ENCODE measurements at regions not wholly inside any gene's neighbourhood (a gene's known extent, or its start where the extent isn't known, plus 50 kb on each side); places are given as distances from the start of the nearest gene placed in this dataset.
"Not testable (repeated sequence)": the region's sequence is repeated elsewhere in the genome, so short reads cannot be mapped to it uniquely, and the experiment has no call there.

DNA sequence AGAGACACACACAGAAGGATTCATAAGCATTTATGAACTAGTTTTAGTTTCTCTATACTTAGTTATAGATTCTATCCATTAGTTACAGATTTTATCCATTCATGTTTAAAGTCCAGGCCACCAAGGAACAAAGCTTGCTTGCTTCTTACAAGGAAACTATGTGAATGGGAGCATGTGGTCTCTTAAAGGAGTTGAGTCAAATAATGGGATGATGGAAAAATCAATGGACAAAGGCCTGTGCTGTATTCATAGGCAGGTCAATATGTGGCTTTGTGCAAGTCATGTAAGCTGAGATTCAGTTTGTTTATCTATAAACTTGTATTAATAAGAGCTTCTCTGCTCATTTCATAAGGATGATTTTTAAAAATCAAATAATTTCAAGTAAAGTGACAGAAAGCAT is 172.8 kb upstream of the CDK1 start:
- H3K27ac Mint-ChIP-seq = no peak overlapping the region
- peaks cover 5% of the 10 kb centered on the region for H3K4me1 Mint-ChIP-seq
- ChIA-PET POLR2A (no interaction called here), CTCF (no interaction called here)
- no peak overlapping the region for H3K4me3 Mint-ChIP-seq
- peaks cover 2% of the 10 kb centered on the region for H3K9me3 Mint-ChIP-seq
- no peak for DNase-seq
- no peaks in the 10 kb centered on the region for H3K27me3 Mint-ChIP-seq
- H3K36me3 Mint-ChIP-seq (ENCODE audit: low read depth) = peaks cover 19% of the 10 kb centered on the region

DNA sequence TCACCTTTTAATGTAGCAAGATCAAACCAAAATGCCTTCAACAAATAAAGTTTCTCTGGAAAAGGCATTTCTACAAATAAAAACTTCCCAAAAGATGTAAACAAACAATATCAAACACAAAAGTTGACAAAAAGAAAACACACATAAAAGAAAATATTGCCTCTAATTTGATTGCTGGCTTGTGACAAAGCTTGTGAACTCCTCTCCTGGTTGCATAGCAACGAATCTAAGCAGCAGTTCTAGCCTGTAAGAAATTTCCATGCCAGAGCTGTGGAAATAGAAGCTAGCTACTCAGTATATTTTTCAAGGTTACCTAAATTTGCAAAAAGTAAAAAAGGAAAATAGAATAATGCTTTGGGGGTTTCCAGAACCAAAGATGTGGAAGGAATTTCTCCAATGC is 173.9 kb upstream of the CDK1 start:
- Mint-ChIP-seq H3K4me1 (peaks cover 5% of the 10 kb centered on the region), H3K27ac (no peak overlapping the region), H3K36me3 (ENCODE audit: low read depth) (peaks cover 17% of the 10 kb centered on the region), H3K27me3 (no peaks in the 10 kb centered on the region), H3K9me3 (peaks cover 2% of the 10 kb centered on the region), H3K4me3 (no peak overlapping the region)
- ChIA-PET CTCF (interaction anchor here (0.9 to 1.5 kb wide), 3 partner anchors 10 to 26 kb away, joined by 3 to 4 read pairs (median 3); no protein-coding TSS in a partner anchor), POLR2A (no interaction called here)
- DNase-seq = no peak

DNA sequence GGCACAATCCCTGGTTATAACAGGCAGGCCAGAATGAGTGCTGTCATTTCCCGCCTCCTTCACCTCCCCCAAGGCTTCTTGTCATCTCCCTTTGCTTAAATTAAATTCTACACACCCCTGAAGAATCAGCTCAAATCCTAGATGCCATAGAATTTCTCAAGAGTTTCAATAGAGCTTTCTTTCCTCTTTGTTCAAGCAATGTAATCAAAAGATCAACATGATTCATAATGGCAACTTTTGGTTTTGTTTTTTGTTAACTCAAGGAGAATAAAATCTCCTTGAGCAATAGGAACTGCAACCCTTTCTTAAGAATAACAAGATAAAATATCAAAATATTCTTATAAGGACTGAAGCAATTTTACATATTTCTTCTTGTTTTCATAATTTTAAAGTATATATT is 180.8 kb upstream of the CDK1 start:
- Mint-ChIP-seq H3K36me3 (ENCODE audit: low read depth) (peaks cover 10% of the 10 kb centered on the region), H3K4me3 (no peak overlapping the region), H3K9me3 (no peaks in the 10 kb centered on the region), H3K4me1 (peaks cover 20% of the 10 kb centered on the region), H3K27ac (no peak overlapping the region), H3K27me3 (no peaks in the 10 kb centered on the region)
- no peak for DNase-seq
- CTCF ChIA-PET = interaction anchor here (1.4 kb wide), 1 partner anchor 10 kb away, joined by 3 read pairs; no protein-coding TSS in a partner anchor
- POLR2A ChIA-PET = interaction anchor here (0.6 kb wide), 1 partner anchor 517 kb away, joined by 5 read pairs; no protein-coding TSS in a partner anchor

DNA sequence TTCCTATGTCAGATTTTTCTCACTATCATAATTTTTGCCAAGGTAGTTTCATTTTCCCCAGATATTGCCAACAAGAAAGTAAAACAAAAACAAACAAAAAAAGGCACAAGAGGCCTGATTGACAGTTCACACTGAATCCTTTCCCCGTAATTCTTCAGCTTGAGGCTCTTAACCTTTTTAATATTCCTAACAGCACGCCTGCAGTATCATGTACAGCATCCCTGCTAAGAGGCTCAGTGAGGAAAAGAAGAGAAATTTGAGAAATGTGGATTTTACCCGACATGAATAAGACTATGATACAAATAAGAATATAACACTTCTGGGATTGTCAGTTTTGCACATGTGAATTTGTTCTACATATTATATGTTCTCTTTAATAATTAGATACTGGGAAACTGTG is 182.4 kb upstream of the CDK1 start:
- CTCF ChIA-PET = interaction anchor here (0.7 kb wide), 1 partner anchor 12 kb away, joined by 4 read pairs; no protein-coding TSS in a partner anchor
- Mint-ChIP-seq H3K4me3 (no peak overlapping the region), H3K4me1 (peaks cover 20% of the 10 kb centered on the region), H3K27ac (no peak overlapping the region), H3K36me3 (ENCODE audit: low read depth) (peaks cover 13% of the 10 kb centered on the region), H3K9me3 (peaks cover 2% of the 10 kb centered on the region), H3K27me3 (no peaks in the 10 kb centered on the region)
- POLR2A ChIA-PET = no interaction called here
- no peak for DNase-seq

DNA sequence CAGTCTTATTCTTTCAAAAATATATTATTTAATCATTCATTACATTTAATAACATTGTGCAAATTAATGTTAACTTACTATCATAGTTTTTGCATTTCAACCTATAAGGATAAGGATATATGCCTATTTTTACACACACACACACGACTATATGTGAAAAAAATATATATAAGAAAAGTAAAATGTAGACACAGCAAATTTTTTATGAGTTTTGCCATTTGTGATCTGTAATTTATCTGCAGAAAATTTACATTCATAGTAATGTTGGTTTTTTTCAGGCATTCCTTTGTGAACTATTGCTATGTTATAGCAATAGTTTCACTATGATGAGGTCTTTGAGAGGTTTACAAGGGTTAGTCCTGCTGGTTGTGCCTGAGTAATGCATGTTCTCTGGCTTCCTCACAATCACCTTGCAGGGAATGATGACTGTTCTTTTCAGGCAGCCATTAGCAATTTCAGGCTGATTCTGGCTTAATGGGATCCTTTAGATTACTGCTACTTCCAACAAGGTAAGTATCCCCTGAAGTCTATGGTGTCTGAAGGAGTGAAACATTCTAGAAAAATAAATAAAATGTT is 183.7 kb upstream of the CDK1 start:
- Mint-ChIP-seq H3K4me1 (peaks cover 20% of the 10 kb centered on the region), H3K9me3 (peaks cover 2% of the 10 kb centered on the region), H3K27ac (no peak overlapping the region), H3K27me3 (no peaks in the 10 kb centered on the region), H3K36me3 (ENCODE audit: low read depth) (peaks cover 13% of the 10 kb centered on the region), H3K4me3 (no peak overlapping the region)
- ChIA-PET POLR2A (no interaction called here), CTCF (interaction anchor here (0.5 to 1.4 kb wide), 4 partner anchors 10 to 1591 kb away, joined by 3 to 4 read pairs (median 3); no protein-coding TSS in a partner anchor)
- DNase-seq = no peak

DNA sequence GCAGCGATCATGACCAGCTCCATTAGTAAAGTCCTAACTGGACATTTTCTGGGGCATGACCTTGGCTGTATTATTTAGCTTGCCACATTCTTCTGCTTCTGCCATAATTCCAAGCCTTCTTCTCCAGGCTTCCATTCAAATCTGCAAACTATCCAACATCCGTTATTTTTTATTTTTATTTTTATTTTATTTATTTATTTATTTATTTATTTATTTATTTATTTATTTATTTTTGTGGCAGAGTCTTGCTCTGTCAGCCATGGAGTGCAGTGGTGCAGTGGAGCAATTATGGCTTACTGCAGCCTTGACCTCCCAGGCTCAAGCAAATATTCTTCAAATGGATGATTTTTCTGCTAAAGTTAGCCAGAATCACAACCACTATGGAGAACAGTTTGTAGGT is 187.2 kb upstream of the CDK1 start:
- DNase-seq = no peak
- Mint-ChIP-seq H3K27ac (no peak overlapping the region), H3K4me1 (peaks cover 13% of the 10 kb centered on the region), H3K9me3 (peaks cover 2% of the 10 kb centered on the region), H3K4me3 (no peak overlapping the region), H3K27me3 (no peaks in the 10 kb centered on the region), H3K36me3 (ENCODE audit: low read depth) (peaks cover 16% of the 10 kb centered on the region)
- CTCF ChIA-PET = no interaction called here
- POLR2A ChIA-PET = no interaction called here

DNA sequence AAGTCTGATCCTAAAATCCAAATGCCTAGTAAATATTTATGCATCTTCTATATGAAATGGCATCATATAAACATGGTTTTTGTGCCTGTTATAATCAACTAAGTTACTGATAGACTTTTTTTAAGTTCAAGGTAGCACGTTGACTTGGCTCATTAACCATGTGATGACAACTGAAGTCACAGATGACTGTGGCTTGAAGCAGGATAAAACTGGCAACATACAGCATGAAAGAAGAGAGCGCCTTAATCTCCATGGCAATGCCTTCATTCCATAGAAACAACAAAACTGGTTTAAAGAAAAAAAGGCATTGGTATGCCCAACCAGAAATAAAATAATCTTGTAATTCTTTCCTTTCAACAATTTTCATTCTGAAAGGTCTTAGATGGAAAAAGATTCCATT is 188.9 kb upstream of the CDK1 start:
- Mint-ChIP-seq H3K27ac (no peak overlapping the region), H3K27me3 (no peaks in the 10 kb centered on the region)

DNA sequence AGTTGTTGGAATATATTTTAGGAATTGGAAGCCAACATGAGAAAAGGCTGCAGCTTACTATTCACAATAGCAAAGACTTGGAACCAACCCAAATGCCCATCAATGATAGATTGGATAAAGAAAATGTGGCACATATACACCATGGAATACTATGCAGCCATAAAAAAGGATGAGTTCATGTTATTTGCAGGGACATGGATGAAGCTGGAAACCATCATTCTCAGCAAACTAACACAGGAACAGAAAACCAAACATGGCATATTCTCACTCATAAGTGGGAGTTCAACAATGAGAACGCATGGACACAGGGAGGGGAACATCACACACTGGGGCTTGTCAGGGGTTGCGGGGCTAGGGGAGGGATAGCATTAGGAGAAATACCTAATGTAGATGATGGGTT is 192.1 kb upstream of the ANK3 start:
- DNase-seq, H3K27ac Mint-ChIP-seq, H3K27me3 Mint-ChIP-seq, H3K4me3 Mint-ChIP-seq, CTCF ChIA-PET, POLR2A ChIA-PET, H3K4me1 Mint-ChIP-seq: not testable (repeated sequence)
- peaks cover 16% of the 10 kb centered on the region for H3K9me3 Mint-ChIP-seq
- H3K36me3 Mint-ChIP-seq (ENCODE audit: low read depth) = peaks cover 37% of the 10 kb centered on the region

More for the DNA sequence above, 188.9 kb upstream of the CDK1 start:
- ChIA-PET POLR2A (no interaction called here), CTCF (interaction anchor here (1.6 kb wide), 1 partner anchor 15 kb away, joined by 3 read pairs; no protein-coding TSS in a partner anchor)
- H3K4me1 Mint-ChIP-seq = no peaks in the 10 kb centered on the region
- DNase-seq = no peak
- no peak overlapping the region for H3K4me3 Mint-ChIP-seq
- H3K36me3 Mint-ChIP-seq (ENCODE audit: low read depth) = peaks cover 19% of the 10 kb centered on the region
- peaks cover 5% of the 10 kb centered on the region for H3K9me3 Mint-ChIP-seq

DNA sequence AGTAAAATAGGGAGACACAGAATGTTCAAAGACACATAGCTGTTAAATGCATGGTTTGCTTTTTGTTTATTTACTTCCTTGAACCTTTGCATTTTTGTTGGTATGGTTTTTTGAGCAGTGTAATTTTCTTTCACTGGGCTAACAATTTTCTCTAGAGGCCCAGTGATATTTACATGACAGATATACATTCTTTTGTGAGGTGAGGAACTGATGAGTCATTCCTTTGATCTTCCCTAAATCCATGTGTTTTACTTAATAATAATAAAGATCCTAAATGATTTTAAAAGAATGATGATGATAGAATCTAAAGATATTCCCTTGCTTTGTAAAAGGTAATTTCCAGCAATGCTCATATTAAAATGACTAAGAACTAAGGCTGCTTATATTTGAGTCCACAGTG is 188.5 kb upstream of the ANK3 start:
- no peak for DNase-seq
- ChIA-PET POLR2A (no interaction called here), CTCF (interaction anchor here (1.4 kb wide), 1 partner anchor 26 kb away, joined by 4 read pairs; no protein-coding TSS in a partner anchor)
- Mint-ChIP-seq H3K4me1 (peaks cover 35% of the 10 kb centered on the region), H3K9me3 (peaks cover 14% of the 10 kb centered on the region), H3K36me3 (ENCODE audit: low read depth) (peaks cover 33% of the 10 kb centered on the region), H3K4me3 (no peak overlapping the region), H3K27ac (no peak overlapping the region), H3K27me3 (no peaks in the 10 kb centered on the region)

DNA sequence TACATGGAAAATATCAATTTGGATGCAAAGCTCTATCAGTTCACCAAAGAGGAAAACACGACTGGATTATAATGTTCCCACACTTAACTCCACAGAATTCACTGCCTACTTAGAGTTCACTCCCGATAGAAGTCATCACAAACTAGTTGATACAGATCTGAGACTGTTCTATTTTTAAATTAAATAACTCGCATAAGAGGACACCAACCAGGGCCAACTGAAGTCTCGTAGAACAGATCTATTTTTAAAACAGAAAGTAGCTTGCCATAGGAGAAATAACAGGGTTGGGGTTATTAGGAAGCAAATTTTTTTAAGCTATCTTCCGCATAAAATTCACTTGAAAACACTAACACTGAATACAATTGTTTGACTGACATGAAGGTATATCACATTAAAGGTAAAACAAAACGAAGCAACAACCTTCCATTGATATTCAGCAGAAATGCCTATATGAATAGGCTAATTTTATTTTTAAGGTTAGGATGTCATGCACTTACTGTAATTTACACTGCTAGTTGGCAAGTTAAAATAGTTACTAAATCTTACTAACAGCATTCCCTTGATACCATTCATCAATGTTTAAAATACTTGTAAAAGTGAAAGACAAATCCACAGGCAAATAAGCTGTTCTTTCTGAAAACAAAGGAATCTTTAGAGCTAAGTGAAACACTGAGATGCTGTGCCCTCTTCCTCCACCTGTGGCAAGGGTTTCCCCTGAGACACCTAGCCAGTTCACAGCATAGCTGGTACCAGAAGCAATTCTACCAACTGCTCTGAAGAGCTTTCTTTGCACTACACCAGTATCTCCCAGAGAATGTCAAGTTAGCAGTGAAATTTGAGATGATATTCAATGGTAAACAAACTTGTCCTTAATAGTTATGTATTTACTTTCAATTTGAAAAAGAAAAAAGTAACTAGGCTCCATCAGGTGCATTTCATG is 186.7 kb upstream of the ANK3 start:
- no peaks in the 10 kb centered on the region for H3K27me3 Mint-ChIP-seq
- H3K4me1 Mint-ChIP-seq = peaks cover 48% of the 10 kb centered on the region
- ChIA-PET POLR2A (no interaction called here), CTCF (no interaction called here)
- H3K9me3 Mint-ChIP-seq = peaks cover 14% of the 10 kb centered on the region
- peak overlapping the region; percentile 79 for H3K27ac Mint-ChIP-seq
- peaks cover 22% of the 10 kb centered on the region for H3K36me3 Mint-ChIP-seq (ENCODE audit: low read depth)
- H3K4me3 Mint-ChIP-seq = peak overlapping the region; percentile 26
- no peak for DNase-seq

DNA sequence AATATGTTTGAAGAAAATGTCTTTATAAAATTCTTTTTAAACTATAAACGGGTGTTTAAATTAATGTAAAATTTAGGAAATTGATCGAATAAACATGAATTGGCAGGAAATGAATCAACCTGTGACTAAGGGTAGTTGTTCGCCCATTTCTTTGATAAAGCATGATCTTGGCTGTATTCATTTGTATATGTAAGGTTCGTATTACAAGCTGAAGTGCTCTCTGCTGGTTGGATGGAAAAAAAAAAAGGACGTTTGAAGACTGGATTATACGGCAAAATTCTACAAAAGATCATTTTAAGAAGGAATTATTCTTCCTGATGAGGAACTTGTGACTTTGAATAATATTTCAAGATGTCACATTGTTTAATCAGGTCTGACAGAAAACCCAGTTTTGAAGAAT is 185.4 kb upstream of the ANK3 start:
- H3K4me3 Mint-ChIP-seq = no peak overlapping the region
- no peaks in the 10 kb centered on the region for H3K27me3 Mint-ChIP-seq
- peaks cover 25% of the 10 kb centered on the region for H3K36me3 Mint-ChIP-seq (ENCODE audit: low read depth)
- ChIA-PET CTCF (interaction anchor here (1.5 kb wide), 1 partner anchor 9 kb away, joined by 3 read pairs; no protein-coding TSS in a partner anchor), POLR2A (no interaction called here)
- peaks cover 14% of the 10 kb centered on the region for H3K9me3 Mint-ChIP-seq
- DNase-seq = no peak
- no peak overlapping the region for H3K27ac Mint-ChIP-seq
- H3K4me1 Mint-ChIP-seq = peaks cover 58% of the 10 kb centered on the region

DNA sequence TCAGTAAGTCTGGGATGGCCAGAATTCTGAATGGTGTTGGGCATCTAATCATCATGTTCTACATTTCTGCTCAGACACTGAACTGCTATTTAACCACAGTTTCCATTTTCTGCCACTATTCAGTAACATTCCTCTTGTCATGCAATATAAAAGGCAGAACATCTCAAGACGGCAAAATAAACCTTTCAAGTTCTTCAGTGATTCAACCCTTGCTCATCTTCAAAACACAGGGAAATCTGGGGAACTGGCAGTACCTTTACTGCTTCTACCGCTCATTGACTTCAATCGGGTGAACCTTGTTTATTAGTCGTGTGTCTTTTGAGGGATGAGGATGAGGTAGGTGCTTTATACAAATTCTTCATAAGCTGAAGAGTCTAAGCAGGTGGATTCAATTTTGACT is 184.7 kb upstream of the ANK3 start:
- DNase-seq = no peak
- peak overlapping the region; percentile 21 for H3K27ac Mint-ChIP-seq
- H3K9me3 Mint-ChIP-seq = peaks cover 14% of the 10 kb centered on the region
- ChIA-PET CTCF (interaction anchor here (1.2 to 1.5 kb wide), 2 partner anchors 8 to 14 kb away, joined by 3 read pairs; no protein-coding TSS in a partner anchor), POLR2A (no interaction called here)
- H3K27me3 Mint-ChIP-seq = no peaks in the 10 kb centered on the region
- peaks cover 61% of the 10 kb centered on the region for H3K4me1 Mint-ChIP-seq
- H3K4me3 Mint-ChIP-seq = no peak overlapping the region
- H3K36me3 Mint-ChIP-seq (ENCODE audit: low read depth) = peaks cover 27% of the 10 kb centered on the region

DNA sequence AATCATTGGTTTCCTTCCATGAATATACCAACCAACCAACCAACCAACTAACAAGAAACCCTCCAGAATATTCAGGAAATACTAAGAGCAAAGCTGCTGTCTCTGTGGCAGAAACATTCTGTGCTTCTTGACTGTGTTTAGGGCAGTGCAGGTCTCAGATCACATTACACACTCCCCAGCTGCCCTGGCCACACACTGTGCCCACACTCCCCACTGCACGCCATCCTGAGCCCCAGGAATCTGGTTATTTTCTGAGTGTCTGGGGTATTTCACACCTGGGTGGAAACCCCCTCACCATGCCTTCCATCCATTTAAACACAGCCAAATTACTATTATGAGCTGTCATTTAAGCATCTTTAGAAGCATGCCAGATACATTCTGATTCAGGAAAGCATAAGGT is 183.7 kb upstream of the ANK3 start:
- Mint-ChIP-seq H3K4me3 (peak overlapping the region; percentile 80), H3K9me3 (peaks cover 12% of the 10 kb centered on the region), H3K27ac (peak overlapping the region; percentile 91), H3K4me1 (peaks cover 65% of the 10 kb centered on the region), H3K36me3 (ENCODE audit: low read depth) (peaks cover 30% of the 10 kb centered on the region), H3K27me3 (no peaks in the 10 kb centered on the region)
- CTCF ChIA-PET = interaction anchor here (1.2 kb wide), 1 partner anchor 15 kb away, joined by 3 read pairs; no protein-coding TSS in a partner anchor
- POLR2A ChIA-PET = no interaction called here
- DNase-seq = peak; percentile 34

Measured in activated CD4-positive, alpha-beta T cell treated with anti-CD3 and anti-CD28 coated beads, Interleukin-2, amount 10 ng/mL, durations not matched to agents 7 days and 5 days (primary cell).